ENCODE measurements at regions not wholly inside any gene's neighbourhood (a gene's known extent, or its start where the extent isn't known, plus 50 kb on each side); places are given as distances from the start of the nearest gene placed in this dataset.

DNA sequence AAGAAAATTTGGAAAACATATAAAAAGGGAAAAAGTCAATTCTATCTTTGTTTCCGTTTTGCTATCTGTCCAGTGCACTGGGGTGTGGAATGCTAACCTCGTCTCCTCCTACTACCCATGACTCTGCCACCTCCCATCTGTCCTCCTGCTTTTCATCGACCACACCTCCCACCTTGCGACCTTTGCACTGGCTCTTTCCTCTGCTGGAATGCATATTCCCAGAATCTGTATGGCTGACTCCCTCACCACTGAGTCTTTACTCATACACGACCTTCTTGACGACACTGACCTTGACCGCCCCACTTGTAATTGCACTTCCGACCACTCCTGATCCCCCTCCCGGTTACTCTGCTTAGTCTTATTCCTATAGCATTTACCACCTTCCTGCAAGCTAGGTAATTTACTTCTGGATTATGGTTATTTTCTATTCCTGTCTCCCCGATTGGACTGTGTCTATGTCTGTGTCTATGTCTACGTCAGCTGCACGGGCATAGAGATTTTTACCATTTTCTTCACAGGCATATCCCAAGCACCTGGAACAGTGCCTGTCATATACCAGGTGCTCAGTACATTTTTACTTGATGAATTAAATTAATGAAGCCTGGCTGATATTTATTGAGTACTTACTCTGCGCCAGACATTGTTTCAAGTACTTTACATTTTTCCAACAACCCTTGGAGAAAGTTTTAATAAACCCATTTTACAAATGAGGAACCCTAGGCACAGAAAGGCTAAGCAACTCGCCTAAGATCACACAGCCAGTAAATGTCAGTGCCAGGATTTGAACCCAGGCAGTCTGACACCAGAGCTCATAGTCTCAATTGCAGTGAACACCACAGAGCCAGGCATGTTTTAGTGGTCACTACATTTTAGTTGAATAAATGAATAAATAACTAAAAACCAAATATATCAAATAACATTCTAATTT, 54.0 kb upstream of the SLC22A11 start:
- DNase-seq (ENCODE audit: low spot score in 2 of 2): no peak
- Mint-ChIP-seq H3K36me3 (peaks cover 4% of the 10 kb centered on the region), H3K27ac (no peak overlapping the region), H3K27me3 (peaks cover 13% of the 10 kb centered on the region), H3K4me1 (peaks cover 2% of the 10 kb centered on the region), H3K9me3 (peaks cover 4% of the 10 kb centered on the region), H3K4me3 (no peak overlapping the region)
- ATAC-seq (ENCODE audit: low read depth): no peak

DNA sequence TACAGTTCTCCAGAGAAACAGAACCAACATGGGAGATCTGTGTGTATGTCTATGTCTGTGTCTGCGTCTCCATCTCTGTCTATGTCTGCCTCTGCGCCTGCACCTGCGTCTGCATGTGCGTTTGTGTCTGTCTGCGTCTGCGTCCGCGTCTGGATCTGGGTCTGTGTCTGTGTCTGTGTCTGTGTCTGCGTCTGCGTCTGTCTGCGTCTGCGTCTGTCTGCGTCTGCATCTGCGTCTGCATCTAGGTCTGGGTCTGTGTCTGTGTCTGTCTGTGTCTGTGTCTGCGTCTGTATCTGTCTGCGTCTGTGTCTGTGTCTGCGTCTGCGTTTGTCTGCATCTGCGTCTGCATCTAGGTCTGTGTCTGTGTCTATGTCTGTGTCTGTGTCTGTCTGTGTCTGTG, 53.1 kb upstream of the SLC22A11 start:
- H3K9me3 Mint-ChIP-seq: peaks cover 4% of the 10 kb centered on the region
- ATAC-seq (ENCODE audit: low read depth): no peak
- H3K4me1 Mint-ChIP-seq: peaks cover 2% of the 10 kb centered on the region
- H3K36me3 Mint-ChIP-seq: peaks cover 4% of the 10 kb centered on the region
- no peak for DNase-seq (ENCODE audit: low spot score in 2 of 2)
- H3K27me3 Mint-ChIP-seq: peaks cover 13% of the 10 kb centered on the region
- no peak overlapping the region for H3K27ac Mint-ChIP-seq
- no peak overlapping the region for H3K4me3 Mint-ChIP-seq

DNA sequence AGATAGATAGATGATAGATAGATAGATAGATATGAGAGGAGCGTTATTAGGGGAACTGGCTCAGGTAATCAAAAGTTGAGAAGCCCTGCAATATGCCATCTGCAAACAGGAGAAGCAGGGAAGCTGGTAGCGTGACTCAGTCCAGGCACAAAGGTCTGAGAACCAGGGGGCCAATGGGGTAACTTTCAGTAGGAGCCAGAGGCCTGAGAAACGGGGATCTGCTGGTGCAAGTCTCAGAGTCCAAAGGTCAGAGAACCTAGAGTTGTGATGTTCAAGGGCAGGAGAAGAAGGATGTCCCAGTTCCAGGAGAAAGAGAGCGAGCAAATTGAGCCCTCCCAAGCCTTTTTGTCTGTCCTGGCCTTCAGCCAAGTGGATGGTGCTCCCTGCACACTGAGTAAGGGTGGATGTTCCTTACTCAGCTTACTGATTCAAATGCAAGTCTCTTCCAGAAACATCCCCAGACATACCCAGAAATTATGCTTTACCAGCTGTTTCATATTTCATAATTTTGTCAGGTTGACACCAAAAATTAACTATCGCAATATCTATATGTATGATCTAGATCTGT, 52.5 kb upstream of the SLC22A11 start:
- DNase-seq (ENCODE audit: low spot score in 2 of 2): no peak
- no peak for ATAC-seq (ENCODE audit: low read depth)
- Mint-ChIP-seq H3K4me3 (no peak overlapping the region), H3K27me3 (peaks cover 18% of the 10 kb centered on the region), H3K27ac (no peak overlapping the region), H3K4me1 (peaks cover 2% of the 10 kb centered on the region), H3K36me3 (peaks cover 4% of the 10 kb centered on the region), H3K9me3 (peaks cover 4% of the 10 kb centered on the region)

DNA sequence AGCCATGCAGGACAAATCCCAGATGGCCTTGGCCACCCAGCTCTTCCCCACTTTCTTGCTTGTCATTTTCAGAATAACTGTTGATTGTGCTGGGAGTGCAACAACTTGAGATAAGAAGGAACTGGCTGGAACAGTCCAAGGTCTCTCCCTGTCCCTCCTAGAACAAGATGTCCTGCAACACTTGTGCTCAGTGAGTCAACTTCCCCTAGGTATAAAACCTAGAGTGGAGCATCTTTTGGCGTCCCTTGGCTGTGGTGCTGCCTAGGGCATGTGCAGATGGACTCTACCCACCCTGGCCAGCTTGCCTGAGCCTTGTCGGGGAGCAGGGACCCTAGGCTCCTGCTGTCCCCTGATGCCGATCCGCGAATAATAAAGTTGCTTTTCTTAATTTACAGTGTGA, 50.7 kb upstream of the SLC22A11 start:
- no peak overlapping the region for H3K27ac Mint-ChIP-seq
- DNase-seq (ENCODE audit: low spot score in 2 of 2): no peak
- no peak overlapping the region for H3K4me3 Mint-ChIP-seq
- peaks cover 4% of the 10 kb centered on the region for H3K9me3 Mint-ChIP-seq
- no peak for ATAC-seq (ENCODE audit: low read depth)
- H3K36me3 Mint-ChIP-seq: peaks cover 4% of the 10 kb centered on the region
- peaks cover 20% of the 10 kb centered on the region for H3K27me3 Mint-ChIP-seq
- no peaks in the 10 kb centered on the region for H3K4me1 Mint-ChIP-seq

All from memory B cell (primary cell).